Astrocyte of the cerebellum (primary cell): ENCODE measurements at regions not wholly inside any gene's neighbourhood (a gene's known extent, or its start where the extent isn't known, plus 50 kb on each side); places are given as distances from the start of the nearest gene placed in this dataset.

Experiments
- DNase-seq: peaks from one replicate; pipeline ENCODE4 v3.0.0-alpha.2; 2011; ENCODE audit warnings: low read depth
- H3K4me3 ChIP-seq: 2 replicates; pipeline ENCODE4 v1.5.1; 2011; ENCODE audit warnings: mild to moderate bottlenecking, low read depth, low read length, moderate library complexity
- CTCF ChIP-seq: IDR thresholded peaks from 2 replicates; pipeline ENCODE4 v1.5.1; 2012; ENCODE audit warnings: low read length, low read depth, moderate library complexity, mild to moderate bottlenecking; ENCODE audit errors: missing control alignments
- in situ Hi-C: cut with HindIII; loops from 2 replicates; pipeline ENCODE4 v1.10.0; 2017; ENCODE audit warnings: low sequenced_read_pairs

- DNase-seq = no peak
- no peak overlapping the region for H3K4me3 ChIP-seq
- TF ChIP-seq CTCF = no peak
- in situ Hi-C loops = no loop called here
Observed at GRCh38 chr2:215622837-215623236, 187.0 kb upstream of the FN1 start.

- TF ChIP-seq CTCF = no peak
- DNase-seq = no peak
- no peak overlapping the region for H3K4me3 ChIP-seq
- in situ Hi-C loops = no loop called here
Observed at GRCh38 chr2:215621381-215621780, 185.5 kb upstream of the FN1 start.

GRCh38 chr2:215620528-215620927, 184.7 kb upstream of the FN1 start:
- DNase-seq = no peak
- in situ Hi-C loops = no loop called here
- TF ChIP-seq CTCF = no peak
- no peak overlapping the region for H3K4me3 ChIP-seq

- in situ Hi-C loops = no loop called here
- H3K4me3 ChIP-seq = no peak overlapping the region
- no peak for TF ChIP-seq CTCF
- no peak for DNase-seq
Observed at GRCh38 chr2:215619989-215620388, 184.1 kb upstream of the FN1 start.

GRCh38 chr2:215619022-215619958, 183.4 kb upstream of the FN1 start:
- DNase-seq = no peak
- H3K4me3 ChIP-seq = no peak overlapping the region

GRCh38 chr2:215618145-215618544, 182.3 kb upstream of the FN1 start:
- TF ChIP-seq CTCF = no peak
- no peak for DNase-seq
- in situ Hi-C loops = no loop called here
- H3K4me3 ChIP-seq = no peak overlapping the region

More at GRCh38 chr2:215619022-215619958, 183.4 kb upstream of the FN1 start:
- in situ Hi-C loops = no loop called here
- no peak for TF ChIP-seq CTCF
